Fibroblast of lung (primary cell): ENCODE measurements at regions not wholly inside any gene's neighbourhood (a gene's known extent, or its start where the extent isn't known, plus 50 kb on each side); places are given as distances from the start of the nearest gene placed in this dataset.

Experiments
- DNase-seq, 2 donors: peaks; one replicate each; pipeline versions ENCODE4 v3.0.0 to v3.0.0-alpha.2; 2010; ENCODE audit warnings: low read depth in 2 of 2
- H2AFZ ChIP-seq: 2 replicates; pipeline ENCODE4 v1.5.1; 2012; ENCODE audit warnings: low read length, control low read depth, inconsistent platforms
- H3K27ac ChIP-seq: 2 replicates; pipeline ENCODE4 v1.5.1; 2011; ENCODE audit warnings: low read length, control low read depth; ENCODE audit not compliant: insufficient read depth
- H3K27me3 ChIP-seq: 2 replicates; pipeline ENCODE4 v1.5.1; 2011; ENCODE audit warnings: mild to moderate bottlenecking, low read length; ENCODE audit not compliant: control insufficient read depth, insufficient read depth
- H3K36me3 ChIP-seq: 2 replicates; pipeline ENCODE4 v1.5.1; 2011; ENCODE audit warnings: low read length; ENCODE audit not compliant: control insufficient read depth, insufficient read depth
- H3K4me1 ChIP-seq: 2 replicates; pipeline ENCODE4 v1.5.1; 2011; ENCODE audit warnings: low read length; ENCODE audit not compliant: control insufficient read depth, insufficient read depth; ENCODE audit errors: extremely low read depth
- H3K4me2 ChIP-seq: 2 replicates; pipeline ENCODE4 v1.5.1; 2011; ENCODE audit warnings: low read length, control low read depth; ENCODE audit not compliant: insufficient read depth; ENCODE audit errors: extremely low read depth
- H3K4me3 ChIP-seq, 4 experiments: fragments of 200-600 bp in 1 of 4; sonication (generic) in 1 of 4; replicated peaks in 1 of 4; 2 replicates each; pipeline ENCODE4 v1.5.1; 2011 to 2016; ENCODE audit warnings: low read length in 4 of 4, low read depth in 3 of 4, mild to moderate bottlenecking in 3 of 4, control low read depth in 2 of 4, inconsistent platforms in 1 of 4, mixed read lengths in 1 of 4; ENCODE audit not compliant: insufficient read depth in 1 of 4; ENCODE audit errors: control extremely low read depth in 1 of 4
- H3K79me2 ChIP-seq: 2 replicates; pipeline ENCODE4 v1.5.1; 2012; ENCODE audit warnings: mild to moderate bottlenecking, low read length, inconsistent platforms; ENCODE audit not compliant: control insufficient read depth, insufficient read depth
- H3K9ac ChIP-seq: 2 replicates; pipeline ENCODE4 v1.5.1; 2011; ENCODE audit warnings: mild to moderate bottlenecking, low read length, control low read depth; ENCODE audit not compliant: insufficient read depth
- H3K9me3 ChIP-seq: 2 replicates; pipeline ENCODE4 v1.5.1; 2012; ENCODE audit warnings: low read depth, low read length; ENCODE audit not compliant: control insufficient read depth, insufficient read depth
- H4K20me1 ChIP-seq: 2 replicates; pipeline ENCODE4 v1.5.1; 2011; ENCODE audit warnings: low read length; ENCODE audit not compliant: control insufficient read depth, insufficient read depth; ENCODE audit errors: extremely low read depth
- CTCF ChIP-seq, 2 donors: IDR thresholded peaks in 1 of 2; conservative IDR thresholded peaks in 1 of 2; 1 replicate in 1 of 2; 2 replicates in 1 of 2; pipeline ENCODE4 v1.5.1; 2011 to 2012; ENCODE audit warnings: low read length in 2 of 2, control low read depth in 1 of 2, inconsistent platforms in 1 of 2, low read depth in 1 of 2, mild to moderate bottlenecking in 1 of 2
- EZH2 ChIP-seq: IDR thresholded peaks from 2 replicates; pipeline ENCODE4 v1.5.1; 2012; ENCODE audit warnings: low read length, control low read depth, mild to moderate bottlenecking; ENCODE audit errors: missing control alignments

DNA sequence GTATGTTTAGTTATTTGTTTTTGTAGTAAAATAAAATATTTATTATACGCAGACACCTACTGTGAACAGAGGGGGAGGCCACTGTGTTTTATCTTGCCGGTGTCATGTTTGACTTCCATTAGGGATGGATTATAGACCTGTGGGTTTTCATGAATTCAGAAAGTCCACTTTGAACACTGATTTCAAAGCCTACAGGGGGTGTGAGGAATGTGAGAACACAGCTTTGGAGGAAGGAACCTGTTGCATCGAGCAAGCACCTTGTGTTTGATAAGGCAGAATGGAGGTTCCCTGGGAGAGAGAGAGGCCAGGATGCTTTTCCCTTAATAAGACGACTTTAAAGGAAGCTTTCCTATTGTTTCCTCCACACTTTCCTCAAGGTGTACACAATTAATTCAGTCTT is 665.0 kb upstream of the MGMT start:
- no peaks in the 10 kb centered on the region for H3K4me1 ChIP-seq
- no peaks in the 10 kb centered on the region for H3K36me3 ChIP-seq
- H3K4me3 ChIP-seq: no peak overlapping the region
- DNase-seq: no peak
- H3K9me3 ChIP-seq: no peaks in the 10 kb centered on the region
- H3K9ac ChIP-seq: no peak overlapping the region
- no peak overlapping the region for H3K4me2 ChIP-seq
- no peak overlapping the region for H3K27ac ChIP-seq
- no peaks in the 10 kb centered on the region for H3K79me2 ChIP-seq
- TF ChIP-seq EZH2 (no peak), CTCF (conservative IDR thresholded peaks at IDR 0.05 in 1 of 2, IDR thresholded peaks at IDR 0.05 in 1 of 2; ENCODE audit: low read depth in 1 of 2, low read length in 2 of 2) (no peak)
- no peaks in the 10 kb centered on the region for H3K27me3 ChIP-seq
- no peaks in the 10 kb centered on the region for H4K20me1 ChIP-seq
- no peak overlapping the region for H2AFZ ChIP-seq

DNA sequence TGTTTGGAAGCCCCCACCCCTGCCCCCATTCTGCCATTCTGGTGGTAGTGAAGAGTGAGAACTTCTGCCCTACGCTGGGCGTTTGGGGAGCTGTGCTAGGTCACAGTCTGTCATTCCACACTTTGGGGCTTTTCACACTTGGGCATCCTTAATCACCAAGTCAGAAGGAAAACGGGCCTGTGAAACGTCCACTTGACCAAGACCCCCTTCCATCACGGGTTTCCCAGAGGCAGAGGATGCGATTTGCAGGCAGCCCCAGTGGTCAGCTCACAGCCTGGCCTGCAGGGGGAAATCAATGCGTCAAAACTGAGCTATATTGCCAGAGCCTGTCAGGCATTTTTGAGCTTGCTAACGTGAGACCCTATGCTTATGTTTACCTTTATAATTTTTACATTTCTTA is 663.3 kb upstream of the MGMT start:
- no peak overlapping the region for H3K27ac ChIP-seq
- H4K20me1 ChIP-seq: no peaks in the 10 kb centered on the region
- TF ChIP-seq CTCF (conservative IDR thresholded peaks at IDR 0.05 in 1 of 2, IDR thresholded peaks at IDR 0.05 in 1 of 2; ENCODE audit: low read depth in 1 of 2, low read length in 2 of 2): no peak
- no peak for TF ChIP-seq EZH2
- no peaks in the 10 kb centered on the region for H3K9me3 ChIP-seq
- no peaks in the 10 kb centered on the region for H3K27me3 ChIP-seq
- no peak for DNase-seq
- no peak overlapping the region for H2AFZ ChIP-seq
- no peak overlapping the region for H3K4me2 ChIP-seq
- no peak overlapping the region for H3K9ac ChIP-seq
- no peaks in the 10 kb centered on the region for H3K36me3 ChIP-seq
- H3K79me2 ChIP-seq: no peaks in the 10 kb centered on the region
- no peak overlapping the region for H3K4me3 ChIP-seq
- H3K4me1 ChIP-seq: no peaks in the 10 kb centered on the region

DNA sequence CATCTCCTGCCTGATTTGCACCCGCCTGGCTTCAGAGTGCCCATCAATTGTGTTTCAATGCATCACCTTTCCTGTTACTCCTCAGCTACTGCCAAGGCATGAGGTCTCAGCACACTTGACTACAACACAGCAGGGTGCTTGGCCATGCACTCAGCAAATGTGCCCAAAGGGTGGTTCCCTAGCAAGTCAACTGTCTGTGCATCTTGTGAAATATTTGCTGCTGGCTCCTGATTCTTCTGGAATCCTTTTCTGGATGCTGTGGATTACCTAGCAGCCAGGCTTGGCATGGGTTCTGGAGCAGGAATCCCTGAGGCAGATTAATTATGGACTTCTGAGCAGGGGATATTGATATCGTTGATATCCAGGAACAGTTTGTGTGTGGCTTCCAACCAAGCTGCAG is 662.6 kb upstream of the MGMT start:
- no peaks in the 10 kb centered on the region for H3K36me3 ChIP-seq
- DNase-seq: no peak
- H3K9me3 ChIP-seq: no peaks in the 10 kb centered on the region
- H3K27ac ChIP-seq: no peak overlapping the region
- H3K79me2 ChIP-seq: no peaks in the 10 kb centered on the region
- no peaks in the 10 kb centered on the region for H3K4me1 ChIP-seq
- no peak overlapping the region for H2AFZ ChIP-seq
- no peak overlapping the region for H3K4me2 ChIP-seq
- TF ChIP-seq CTCF (conservative IDR thresholded peaks at IDR 0.05 in 1 of 2, IDR thresholded peaks at IDR 0.05 in 1 of 2; ENCODE audit: low read depth in 1 of 2, low read length in 2 of 2) (no peak), EZH2 (no peak)
- no peak overlapping the region for H3K4me3 ChIP-seq
- H3K9ac ChIP-seq: no peak overlapping the region
- no peaks in the 10 kb centered on the region for H3K27me3 ChIP-seq
- no peaks in the 10 kb centered on the region for H4K20me1 ChIP-seq
